Kidney tubule cell (primary cell): ENCODE measurements at regions not wholly inside any gene's neighbourhood (a gene's known extent, or its start where the extent isn't known, plus 50 kb on each side); places are given as distances from the start of the nearest gene placed in this dataset.
"Not testable (repeated sequence)": the region's sequence is repeated elsewhere in the genome, so short reads cannot be mapped to it uniquely, and the experiment has no call there.

Experiments
- DNase-seq: peaks from one replicate; pipeline ENCODE4 v3.0.0-alpha.2; 2018; ENCODE audit warnings: low spot score

GRCh38 chr7:19533266-19533665, 175.6 kb downstream of the POLR1F start:
- no peak for DNase-seq

- no peak for DNase-seq
Measured at GRCh38 chr7:19530852-19531251, 178.0 kb downstream of the POLR1F start.

GRCh38 chr7:19530261-19530660, 178.6 kb downstream of the POLR1F start:
- no peak for DNase-seq

GRCh38 chr7:19526639-19527038, 182.2 kb downstream of the POLR1F start:
- DNase-seq, result no peak

GRCh38 chr7:19522486-19522885, 186.4 kb downstream of the POLR1F start:
- DNase-seq, result no peak

- no peak for DNase-seq
Measured at GRCh38 chr7:19520392-19520791, 188.4 kb downstream of the POLR1F start.

- peak; percentile 3 for DNase-seq
Measured at GRCh38 chr7:19519443-19520021, 189.3 kb downstream of the POLR1F start.

- not testable (repeated sequence) for DNase-seq
Measured at GRCh38 chr7:19517546-19517945, 191.3 kb downstream of the POLR1F start.

GRCh38 chr7:19508821-19509220, 200.0 kb downstream of the POLR1F start:
- DNase-seq, result no peak

- DNase-seq, result no peak
Measured at GRCh38 chr7:19508124-19508523, 200.7 kb downstream of the POLR1F start.

GRCh38 chr7:19491821-19492452, 216.9 kb downstream of the POLR1F start:
- peak; percentile 17 for DNase-seq

- DNase-seq, result no peak
Measured at GRCh38 chr7:19491371-19491770, 217.5 kb downstream of the POLR1F start.

GRCh38 chr7:19489162-19489820, 219.5 kb downstream of the POLR1F start:
- DNase-seq, result no peak

- DNase-seq, result no peak
Measured at GRCh38 chr7:19488056-19488455, 220.8 kb downstream of the POLR1F start.

- no peak for DNase-seq
Measured at GRCh38 chr7:19482628-19483027, 226.2 kb downstream of the POLR1F start.

- DNase-seq, result no peak
Measured at GRCh38 chr7:19480383-19480782, 228.5 kb downstream of the POLR1F start.

GRCh38 chr7:19470031-19470430, 238.8 kb downstream of the POLR1F start:
- DNase-seq, result no peak

GRCh38 chr7:19465861-19466260, 243.0 kb downstream of the POLR1F start:
- DNase-seq, result no peak

- DNase-seq, result no peak
Measured at GRCh38 chr7:19464751-19465150, 244.1 kb downstream of the POLR1F start.

GRCh38 chr7:19464241-19464640, 244.6 kb downstream of the POLR1F start:
- DNase-seq, result no peak

- DNase-seq, result no peak
Measured at GRCh38 chr7:19463581-19463980, 245.3 kb downstream of the POLR1F start.

- no peak for DNase-seq
Measured at GRCh38 chr7:19455623-19456022, 253.2 kb downstream of the POLR1F start.

GRCh38 chr7:19448091-19448490, 260.7 kb downstream of the POLR1F start:
- no peak for DNase-seq
